Liver (tissue), 8 donors: ENCODE measurements at regions not wholly inside any gene's neighbourhood (a gene's known extent, or its start where the extent isn't known, plus 50 kb on each side); places are given as distances from the start of the nearest gene placed in this dataset.

ENCODE experiments used
- DNase-seq: peaks from one replicate; pipeline ENCODE4 v3.0.0-alpha.2; 2017; ENCODE audit warnings: low spot score
- H3K27ac ChIP-seq, 2 donors: one replicate each; pipeline ENCODE4 v1.7.0; 2013; ENCODE audit warnings: inconsistent platforms in 2 of 2, low read length in 2 of 2, control low read depth in 1 of 2, low read depth in 1 of 2, mild to moderate bottlenecking in 1 of 2
- H3K27me3 ChIP-seq, 4 donors: one replicate each; pipeline versions ENCODE4 v1.6.1 to v1.7.0; 2013; ENCODE audit warnings: low read length in 3 of 4, inconsistent platforms in 1 of 4, mild to moderate bottlenecking in 1 of 4, moderate library complexity in 1 of 4; ENCODE audit not compliant: control insufficient read depth in 4 of 4, insufficient read depth in 4 of 4
- H3K36me3 ChIP-seq, 4 donors: one replicate each; pipeline versions ENCODE4 v1.6.1 to v1.7.0; 2013; ENCODE audit warnings: low read length in 3 of 4, mild to moderate bottlenecking in 3 of 4, low read depth in 1 of 4, moderate library complexity in 1 of 4; ENCODE audit not compliant: control insufficient read depth in 4 of 4, insufficient read depth in 3 of 4
- H3K4me1 ChIP-seq, 4 donors: one replicate each; pipeline versions ENCODE4 v1.6.1 to v1.7.0; 2013; ENCODE audit warnings: low read length in 3 of 4, mild to moderate bottlenecking in 3 of 4, moderate library complexity in 1 of 4; ENCODE audit not compliant: control insufficient read depth in 4 of 4, insufficient read depth in 4 of 4
- H3K4me3 ChIP-seq, 3 donors: one replicate each; pipeline versions ENCODE4 v1.6.1 to v1.7.0; 2013; ENCODE audit warnings: low read length in 3 of 3, control low read depth in 1 of 3, low read depth in 1 of 3, mild to moderate bottlenecking in 1 of 3
- H3K9ac ChIP-seq, 2 donors: one replicate each; pipeline ENCODE4 v1.7.0; 2013; ENCODE audit warnings: low read length in 2 of 2, mild to moderate bottlenecking in 2 of 2, moderate library complexity in 2 of 2, control low read depth in 1 of 2, low read depth in 1 of 2
- H3K9me3 ChIP-seq, 4 donors: one replicate each; pipeline versions ENCODE4 v1.6.1 to v1.7.0; 2013; ENCODE audit warnings: low read length in 3 of 4; ENCODE audit not compliant: control insufficient read depth in 4 of 4
- FOXA1 ChIP-seq: IDR thresholded peaks from 2 replicates; pipeline ENCODE4 v1.6.1; 2016; ENCODE audit warnings: antibody characterized with exemption
- FOXA2 ChIP-seq: IDR thresholded peaks from 2 replicates; pipeline ENCODE4 v1.6.1; 2016; ENCODE audit warnings: antibody characterized with exemption
- GABPA ChIP-seq, 2 donors: IDR thresholded peaks in 1 of 2; conservative IDR thresholded peaks in 1 of 2; 2 replicates each; pipeline ENCODE4 v1.6.1; 2016; ENCODE audit warnings: antibody characterized with exemption in 2 of 2, mild to moderate bottlenecking in 1 of 2, moderate library complexity in 1 of 2
- HNF4A ChIP-seq, 2 donors: conservative IDR thresholded peaks; 2 replicates each; pipeline ENCODE4 v1.6.1; 2016; ENCODE audit warnings: antibody characterized with exemption in 2 of 2, mild to moderate bottlenecking in 2 of 2
- HNF4G ChIP-seq: IDR thresholded peaks from 2 replicates; pipeline ENCODE4 v1.6.1; 2016; ENCODE audit warnings: antibody characterized with exemption
- JUND ChIP-seq, 2 donors: IDR thresholded peaks; 2 replicates each; pipeline ENCODE4 v1.6.1; 2016; ENCODE audit warnings: antibody characterized with exemption in 2 of 2
- MAX ChIP-seq: IDR thresholded peaks from 2 replicates; pipeline ENCODE4 v1.6.1; 2016; ENCODE audit warnings: antibody characterized with exemption
- NR2F2 ChIP-seq: IDR thresholded peaks from 2 replicates; pipeline ENCODE4 v1.6.1; 2016; ENCODE audit warnings: antibody characterized with exemption
- REST ChIP-seq: IDR thresholded peaks from 2 replicates; pipeline ENCODE4 v1.6.1; 2016; ENCODE audit warnings: antibody characterized with exemption, mild to moderate bottlenecking
- RXRA ChIP-seq, 2 donors: IDR thresholded peaks; 2 replicates each; pipeline ENCODE4 v1.6.1; 2017 to 2018; ENCODE audit warnings: antibody characterized with exemption in 2 of 2, mild to moderate bottlenecking in 1 of 2
- SP1 ChIP-seq: IDR thresholded peaks from 2 replicates; pipeline ENCODE4 v1.6.1; 2018; ENCODE audit warnings: antibody characterized with exemption, mild to moderate bottlenecking
- TAF1 ChIP-seq: conservative IDR thresholded peaks from 2 replicates; pipeline ENCODE4 v1.6.1; 2016; ENCODE audit warnings: antibody characterized with exemption, mild to moderate bottlenecking
- YY1 ChIP-seq: IDR thresholded peaks from 2 replicates; pipeline ENCODE4 v1.6.1; 2016; ENCODE audit warnings: antibody characterized with exemption, mild to moderate bottlenecking
- ZBTB33 ChIP-seq: IDR thresholded peaks from 2 replicates; pipeline ENCODE4 v1.6.1; 2016; ENCODE audit warnings: antibody characterized with exemption
- WGBS: extraction: QIAGEN DNeasy Blood & Tissue Kit; methylation state at CpG from one replicate; pipeline ENCODE4 v1.1.7; 2013; 5-methylcytosine and 5-hydroxymethylcytosine counted together
- TF ChIP-seq, protein P1 (sequence below): fragments of 150-350 bp; IDR thresholded peaks from 2 replicates; pipeline ENCODE4 v1.5.1; 2017; ENCODE audit warnings: improper control_type of control experiment, low read depth, low read length; ENCODE audit not compliant: missing input control
- TF ChIP-seq, protein P2 (sequence below): IDR thresholded peaks from 2 replicates; pipeline ENCODE4 v1.6.1; 2016; ENCODE audit warnings: antibody characterized with exemption
- donor health status: healthy.
- donor health status: healthy.
- donor health status: healthy.
- donor health status: healthy.
- donor health status: healthy.

DNA sequence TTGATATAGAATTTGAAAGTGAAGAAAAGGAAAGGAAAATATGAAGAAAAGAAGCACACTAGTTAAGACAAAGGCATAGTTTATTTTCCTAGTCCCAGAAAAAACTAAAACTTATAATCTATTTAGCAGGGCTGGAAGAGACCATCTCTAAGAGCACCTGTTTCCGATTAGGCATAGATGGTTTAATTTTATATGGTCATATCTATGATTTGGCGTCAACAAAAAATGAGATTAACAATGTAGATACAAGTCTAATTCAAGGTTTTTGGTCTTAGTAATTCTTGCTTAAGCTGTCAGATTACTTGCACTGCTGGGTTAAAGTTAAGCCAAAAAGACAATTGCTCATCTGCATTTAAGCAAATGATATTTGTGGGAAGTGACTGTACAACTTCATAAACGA, 502.5 kb upstream of the FSHR start:
- H3K27ac ChIP-seq: no peak overlapping the region
- no peak overlapping the region for H3K4me3 ChIP-seq
- TF ChIP-seq NR2F2 (no peak), FOXA1 (no peak), RXRA (IDR thresholded peaks at IDR 0.05) (no peak), HNF4A (conservative IDR thresholded peaks at IDR 0.05) (no peak), SP1 (no peak), TAF1 (no peak), MAX (no peak), GABPA (IDR thresholded peaks at IDR 0.05 in 1 of 2, conservative IDR thresholded peaks at IDR 0.05 in 1 of 2) (no peak), YY1 (no peak), REST (no peak), FOXA2 (no peak), JUND (IDR thresholded peaks at IDR 0.05) (no peak), HNF4G (no peak), ZBTB33 (no peak)
- TF ChIP-seq, protein P1, sequence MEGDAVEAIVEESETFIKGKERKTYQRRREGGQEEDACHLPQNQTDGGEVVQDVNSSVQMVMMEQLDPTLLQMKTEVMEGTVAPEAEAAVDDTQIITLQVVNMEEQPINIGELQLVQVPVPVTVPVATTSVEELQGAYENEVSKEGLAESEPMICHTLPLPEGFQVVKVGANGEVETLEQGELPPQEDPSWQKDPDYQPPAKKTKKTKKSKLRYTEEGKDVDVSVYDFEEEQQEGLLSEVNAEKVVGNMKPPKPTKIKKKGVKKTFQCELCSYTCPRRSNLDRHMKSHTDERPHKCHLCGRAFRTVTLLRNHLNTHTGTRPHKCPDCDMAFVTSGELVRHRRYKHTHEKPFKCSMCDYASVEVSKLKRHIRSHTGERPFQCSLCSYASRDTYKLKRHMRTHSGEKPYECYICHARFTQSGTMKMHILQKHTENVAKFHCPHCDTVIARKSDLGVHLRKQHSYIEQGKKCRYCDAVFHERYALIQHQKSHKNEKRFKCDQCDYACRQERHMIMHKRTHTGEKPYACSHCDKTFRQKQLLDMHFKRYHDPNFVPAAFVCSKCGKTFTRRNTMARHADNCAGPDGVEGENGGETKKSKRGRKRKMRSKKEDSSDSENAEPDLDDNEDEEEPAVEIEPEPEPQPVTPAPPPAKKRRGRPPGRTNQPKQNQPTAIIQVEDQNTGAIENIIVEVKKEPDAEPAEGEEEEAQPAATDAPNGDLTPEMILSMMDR: no peak
- TF ChIP-seq, protein P2, sequence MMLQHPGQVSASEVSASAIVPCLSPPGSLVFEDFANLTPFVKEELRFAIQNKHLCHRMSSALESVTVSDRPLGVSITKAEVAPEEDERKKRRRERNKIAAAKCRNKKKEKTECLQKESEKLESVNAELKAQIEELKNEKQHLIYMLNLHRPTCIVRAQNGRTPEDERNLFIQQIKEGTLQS: no peak
- WGBS: 64% methylated on average over 3 of the region's 3 CpGs
- H3K9me3 ChIP-seq: no peaks in the 10 kb centered on the region
- H3K36me3 ChIP-seq: no peaks in the 10 kb centered on the region
- H3K9ac ChIP-seq: no peak overlapping the region
- no peaks in the 10 kb centered on the region for H3K27me3 ChIP-seq
- no peaks in the 10 kb centered on the region for H3K4me1 ChIP-seq
- no peak for DNase-seq

DNA sequence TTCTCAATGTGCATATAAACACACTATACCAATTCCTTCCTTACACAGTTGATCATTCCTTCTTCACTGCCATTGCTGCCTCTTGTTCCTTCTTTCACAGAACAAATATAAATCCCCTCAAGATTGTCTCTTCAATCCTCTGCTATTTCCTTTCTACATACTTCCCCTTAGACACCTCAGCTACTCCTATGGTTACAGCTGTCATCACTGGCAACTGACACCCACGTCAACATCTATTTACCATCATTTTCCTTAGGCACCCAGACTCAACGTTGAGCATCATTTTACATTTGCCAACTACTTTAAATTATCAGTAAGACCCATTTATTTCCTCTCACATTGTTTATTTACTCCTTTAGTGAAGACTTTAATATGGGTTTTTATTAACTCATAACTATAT, 488.8 kb upstream of the FSHR start:
- Histone ChIP-seq H3K4me3 (no peak overlapping the region), H3K9me3 (no peaks in the 10 kb centered on the region), H3K27ac (no peak overlapping the region), H3K36me3 (no peaks in the 10 kb centered on the region), H3K27me3 (no peaks in the 10 kb centered on the region), H3K4me1 (no peaks in the 10 kb centered on the region), H3K9ac (no peak overlapping the region)
- no peak for TF ChIP-seq REST
- TF ChIP-seq SP1: no peak
- TF ChIP-seq RXRA (IDR thresholded peaks at IDR 0.05): no peak
- no peak for TF ChIP-seq HNF4G
- no peak for TF ChIP-seq FOXA1
- TF ChIP-seq, protein P1: no peak
- no peak for DNase-seq
- 53% methylated on average over 2 of the region's 2 CpGs for WGBS
